ENCODE measurements at regions not wholly inside any gene's neighbourhood (a gene's known extent, or its start where the extent isn't known, plus 50 kb on each side); places are given as distances from the start of the nearest gene placed in this dataset.

DNA sequence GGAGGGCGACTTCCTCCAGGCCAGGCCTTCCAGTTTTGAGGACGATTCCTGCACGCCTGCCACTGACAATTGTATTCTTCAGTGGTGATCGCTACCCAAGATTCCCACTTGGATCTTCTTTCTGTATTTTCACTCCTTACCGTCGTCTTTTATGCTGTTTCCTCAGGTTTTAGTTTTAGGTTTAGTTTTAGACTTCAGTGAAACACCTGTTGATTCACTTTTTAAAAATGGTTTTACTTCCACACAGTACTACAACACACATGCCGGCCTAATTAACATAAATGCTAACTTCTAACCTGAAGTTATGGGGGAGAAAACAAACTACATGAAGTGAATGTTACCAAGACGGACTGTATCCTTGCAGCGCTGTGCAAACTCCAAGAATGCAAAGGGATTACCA, 530.6 kb upstream of the MGMT start:
- DNase-seq (ENCODE audit: low read depth), result no peak

DNA sequence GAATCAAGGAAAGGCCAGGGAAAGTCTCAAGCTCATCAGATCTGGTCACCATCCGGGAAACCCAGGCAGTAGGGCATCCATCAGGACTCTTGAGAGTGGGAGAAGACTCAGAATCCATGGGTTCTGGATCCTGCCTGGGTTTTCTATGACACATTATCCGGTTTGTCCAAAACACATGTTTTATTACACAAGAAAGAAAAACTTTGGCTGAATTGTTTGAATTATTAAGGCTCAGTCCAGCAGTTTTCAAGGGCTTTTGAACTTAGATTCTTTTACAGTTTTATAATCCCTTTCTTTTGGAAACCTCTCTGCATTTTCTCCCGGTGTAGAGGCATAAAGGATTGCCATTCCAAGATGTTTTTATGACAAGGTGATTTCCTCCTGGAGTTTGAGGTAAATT, 528.5 kb upstream of the MGMT start:
- DNase-seq (ENCODE audit: low read depth), result no peak

- DNase-seq (ENCODE audit: low read depth), result no peak
These were observed 527.0 kb upstream of the MGMT start for GRCh38 chr10:128940081-128940480.

DNA sequence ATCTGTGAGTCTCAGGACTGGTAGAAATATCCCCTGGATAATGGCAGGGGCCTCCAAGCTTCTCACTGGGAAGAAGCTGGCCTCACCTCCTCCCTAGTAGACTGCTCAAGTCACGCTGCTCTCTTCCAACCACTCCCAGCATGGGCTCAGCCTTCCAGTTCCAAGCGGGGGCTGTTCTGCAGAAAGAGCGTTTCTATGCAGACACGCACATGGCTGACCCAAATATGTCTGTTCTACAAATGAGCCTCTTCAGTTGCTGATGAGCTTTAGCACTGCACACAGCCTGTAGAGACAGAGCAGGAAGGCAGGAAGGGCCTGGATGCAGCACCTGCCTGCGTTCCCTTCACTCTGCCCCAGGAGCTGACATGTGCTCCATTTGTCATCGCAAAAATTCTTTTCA, 523.9 kb upstream of the MGMT start:
- DNase-seq (ENCODE audit: low read depth), result no peak

DNA sequence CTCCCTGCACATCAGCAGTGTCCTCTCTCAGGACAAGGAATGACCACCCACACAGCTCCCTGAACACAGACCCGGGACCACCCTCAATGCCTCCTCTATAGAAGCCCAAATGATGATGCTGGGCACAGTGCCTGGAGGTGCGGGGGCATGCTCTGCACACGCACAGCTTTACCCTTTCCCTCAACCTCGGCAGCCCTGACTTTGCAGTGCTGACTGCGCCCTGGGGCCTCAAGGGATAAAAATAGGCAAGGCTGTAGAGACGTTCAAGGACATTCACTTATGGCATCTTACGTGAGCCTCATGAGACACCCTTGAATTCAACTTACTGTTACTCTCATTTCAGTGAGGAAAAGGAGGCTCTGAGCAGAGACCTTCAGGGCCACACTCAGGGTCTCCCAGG, 521.6 kb upstream of the MGMT start:
- DNase-seq (ENCODE audit: low read depth), result no peak

DNA sequence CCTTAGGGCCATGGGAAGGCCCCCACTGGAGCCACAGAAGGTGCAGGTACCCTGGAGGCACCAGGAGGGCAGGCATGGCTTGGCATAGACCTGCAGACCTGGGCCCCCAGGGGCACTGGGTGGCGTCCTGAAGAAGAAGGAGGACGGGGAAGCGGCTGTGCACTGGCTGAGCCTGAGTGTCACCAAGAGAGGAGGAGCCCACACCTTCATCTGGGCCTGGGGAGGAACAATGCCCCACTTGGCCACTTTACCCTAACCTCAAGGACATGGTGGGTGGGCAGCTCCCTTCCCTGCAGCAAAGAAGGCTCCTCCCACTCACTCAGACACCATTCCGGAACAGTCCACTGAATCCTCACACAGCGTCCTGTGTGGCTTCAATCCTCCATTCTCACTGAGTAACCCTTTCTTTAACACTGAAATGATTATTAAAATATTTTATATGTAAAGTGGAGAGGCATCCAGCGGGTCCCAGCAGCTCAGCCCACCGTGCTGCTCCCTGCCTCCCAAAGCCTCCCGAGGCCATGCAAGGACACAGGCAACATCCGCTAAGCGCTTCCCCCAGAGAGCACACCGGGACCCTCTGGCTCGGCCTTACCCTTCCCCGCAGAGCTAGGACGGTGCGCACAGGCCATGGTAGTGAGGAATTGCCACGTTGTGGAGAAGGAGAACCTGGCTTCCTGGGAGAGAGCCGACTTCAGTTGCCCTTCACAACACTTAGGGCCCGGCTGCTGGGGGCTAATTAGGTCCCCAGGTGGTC, 516.7 kb upstream of the MGMT start:
- no peak for DNase-seq (ENCODE audit: low read depth)

DNA sequence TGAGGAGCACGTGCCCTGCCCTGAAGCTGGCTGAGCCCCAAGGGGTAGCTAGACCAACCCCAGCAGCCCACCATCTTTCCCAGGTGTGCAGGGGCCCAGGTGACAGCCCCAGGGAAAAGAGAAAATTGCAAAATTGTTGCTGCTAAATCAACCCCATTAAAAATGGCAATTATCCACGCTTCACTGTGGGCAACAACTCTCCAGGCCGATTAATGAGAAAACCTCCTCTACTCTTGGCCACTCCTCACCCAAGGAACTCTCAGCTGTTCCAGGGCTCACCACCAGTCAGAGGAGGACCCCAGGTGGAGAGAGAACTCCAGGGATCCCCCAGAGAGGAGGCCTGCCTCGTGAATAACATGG, 516.1 kb upstream of the MGMT start:
- no peak for DNase-seq (ENCODE audit: low read depth)

DNA sequence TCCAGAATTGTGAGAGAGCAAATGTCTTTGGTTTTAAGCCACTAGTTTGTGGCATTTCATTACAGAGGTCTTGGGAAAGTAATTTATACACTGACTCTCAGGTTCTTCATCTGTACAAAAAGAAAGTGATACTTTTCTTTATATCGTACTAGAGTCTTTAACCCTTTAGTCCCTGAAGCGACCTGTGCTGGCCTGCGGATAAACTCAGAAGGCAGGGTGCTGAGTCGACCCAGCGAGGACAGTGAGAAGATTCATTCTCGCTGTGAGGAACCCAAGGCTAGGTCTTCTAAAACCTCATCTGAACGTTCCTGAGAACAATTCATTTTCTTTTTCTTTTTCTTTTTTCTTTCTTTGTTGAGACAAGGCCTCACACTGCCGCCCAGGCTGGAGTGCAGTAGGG, 514.2 kb upstream of the MGMT start:
- DNase-seq (ENCODE audit: low read depth), result no peak

DNA sequence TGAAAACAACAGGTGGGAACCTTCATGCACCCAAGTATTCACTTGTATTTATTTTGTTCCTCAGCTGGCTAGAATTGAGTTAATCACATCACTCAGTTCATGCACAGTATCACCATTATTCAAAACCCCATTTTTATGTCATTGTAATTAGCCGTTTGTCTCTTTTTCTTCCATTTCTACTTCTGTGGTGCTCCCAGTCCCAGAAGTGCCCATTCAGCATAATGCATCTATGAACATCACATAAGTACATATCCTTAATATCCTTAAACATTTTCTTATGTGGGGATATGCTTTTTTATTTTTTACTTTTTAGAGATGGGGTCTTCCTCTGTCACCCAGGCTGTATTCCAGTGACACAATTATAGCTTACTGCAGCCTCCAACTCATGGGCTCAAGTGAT, 510.9 kb upstream of the MGMT start:
- no peak for DNase-seq (ENCODE audit: low read depth)

DNA sequence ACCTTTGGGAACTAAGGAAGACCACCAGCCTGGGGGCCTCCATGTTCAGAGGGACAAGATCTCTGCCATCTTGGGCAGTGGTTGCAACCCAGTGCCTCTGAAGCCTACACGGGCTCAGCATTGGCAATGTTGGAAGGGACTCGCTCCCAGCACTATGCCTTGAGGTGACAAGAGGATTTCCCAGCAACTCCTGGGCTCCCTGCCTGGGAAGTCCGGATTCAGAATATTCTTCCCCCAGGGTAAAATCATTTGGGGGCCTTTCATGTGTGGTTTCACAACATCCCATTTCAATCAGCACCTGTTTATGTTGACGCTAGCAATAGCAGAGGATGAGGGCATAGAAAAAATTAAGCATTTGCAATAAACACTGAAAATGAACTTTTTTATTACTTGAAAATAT, 509.8 kb upstream of the MGMT start:
- DNase-seq (ENCODE audit: low read depth), result no peak

GRCh38 chr10:128958834-128959690, 508.0 kb upstream of the MGMT start:
- DNase-seq (ENCODE audit: low read depth), result no peak

DNA sequence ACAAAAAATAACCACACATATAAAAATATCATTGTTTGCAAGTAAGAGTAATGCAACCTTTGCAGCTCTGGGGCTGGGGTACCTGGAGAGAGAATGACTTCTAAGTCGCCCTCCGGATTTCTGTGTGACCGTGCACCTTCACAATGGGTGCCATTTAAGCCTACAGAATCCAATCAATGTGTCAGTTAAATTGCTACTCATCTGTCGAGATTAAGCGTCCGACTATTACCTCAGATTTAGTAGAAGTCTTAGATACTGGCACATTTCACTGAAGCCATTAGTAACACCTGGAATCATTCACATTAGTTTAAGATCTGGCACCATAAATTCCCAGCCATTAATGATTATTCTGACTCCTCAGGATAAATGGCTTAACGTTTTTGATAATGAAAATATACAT, 507.3 kb upstream of the MGMT start:
- DNase-seq (ENCODE audit: low read depth), result no peak

DNA sequence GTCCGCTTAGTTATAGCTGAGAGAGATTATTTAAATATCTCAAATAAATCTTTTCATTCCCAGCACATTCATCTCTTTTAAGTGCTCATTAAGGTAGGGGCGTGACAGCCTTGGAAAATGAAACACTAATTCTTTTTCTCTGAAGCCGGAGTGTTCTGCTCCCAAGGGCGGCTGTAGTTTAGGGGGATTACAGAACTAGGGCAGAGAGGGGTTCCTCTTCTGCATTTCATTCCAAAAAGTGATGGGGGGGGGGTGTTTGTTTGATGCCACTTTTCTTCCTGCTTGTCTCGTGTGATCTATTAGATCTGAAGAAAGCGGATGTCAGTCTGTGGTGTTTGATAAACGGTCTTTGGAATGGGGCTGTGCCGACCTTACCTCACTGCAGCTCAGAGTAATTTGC, 506.5 kb upstream of the MGMT start:
- no peak for DNase-seq (ENCODE audit: low read depth)

DNA sequence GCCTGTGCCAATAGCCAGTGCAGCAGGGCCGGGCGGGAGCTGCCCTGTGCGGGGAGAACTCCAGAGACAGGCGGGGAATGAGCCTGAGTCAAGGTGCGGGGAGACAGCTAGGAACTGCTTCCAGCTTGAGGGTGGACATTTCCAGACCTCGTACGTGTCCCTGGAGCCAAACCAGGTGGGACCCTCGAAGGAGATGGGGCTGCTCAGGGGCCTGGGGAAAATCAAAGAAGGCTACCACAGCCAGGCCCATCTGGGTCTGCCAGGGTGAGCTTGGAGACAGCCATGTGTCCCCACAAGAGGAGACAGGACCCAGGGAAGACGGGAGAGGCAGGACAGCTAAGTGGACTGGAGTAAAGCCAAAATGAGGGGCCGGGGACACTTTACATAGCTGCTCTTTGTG, 504.9 kb upstream of the MGMT start:
- DNase-seq (ENCODE audit: low read depth), result no peak

DNA sequence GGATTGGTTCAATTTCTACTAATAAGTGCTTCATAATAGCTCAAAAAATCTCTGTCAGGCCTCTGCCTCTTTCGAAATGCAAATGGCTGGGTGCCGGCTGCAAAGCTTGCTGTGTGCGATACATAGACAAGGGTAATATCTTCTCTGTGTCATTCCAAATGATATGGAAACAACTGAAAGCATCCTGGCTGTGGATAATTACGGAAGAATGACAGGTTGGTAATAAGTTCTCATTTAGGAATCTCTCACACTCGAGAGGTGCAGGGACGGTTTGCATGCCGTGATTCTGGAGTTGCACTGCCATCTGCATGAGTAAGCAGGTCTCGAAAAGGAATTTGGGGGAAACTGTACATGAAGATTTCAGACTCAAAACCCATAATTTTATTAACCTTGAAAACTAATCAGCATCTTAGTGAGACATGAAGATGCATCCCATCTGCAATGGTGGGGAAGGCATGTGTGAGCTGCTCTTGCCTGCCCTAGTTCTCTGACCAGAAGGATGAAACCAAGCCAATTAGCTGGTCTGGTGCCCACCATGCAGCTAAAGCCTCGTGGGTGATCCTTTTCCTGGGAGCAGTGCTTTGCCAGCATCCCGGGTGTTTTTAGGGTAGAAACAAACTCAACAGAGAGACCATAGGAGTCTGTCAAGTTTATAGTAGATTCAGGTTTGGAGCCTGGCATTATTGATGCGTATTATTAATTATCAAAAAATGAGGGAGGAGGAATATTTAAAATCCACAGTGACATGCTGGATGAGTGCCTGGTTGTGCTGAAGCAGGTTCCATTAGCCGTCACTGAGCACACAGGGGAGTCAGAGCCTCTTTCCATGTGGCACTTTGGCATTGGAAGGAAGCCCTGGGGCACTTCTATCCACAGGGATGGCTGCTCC, 503.6 kb upstream of the MGMT start:
- DNase-seq (ENCODE audit: low read depth), result no peak

DNA sequence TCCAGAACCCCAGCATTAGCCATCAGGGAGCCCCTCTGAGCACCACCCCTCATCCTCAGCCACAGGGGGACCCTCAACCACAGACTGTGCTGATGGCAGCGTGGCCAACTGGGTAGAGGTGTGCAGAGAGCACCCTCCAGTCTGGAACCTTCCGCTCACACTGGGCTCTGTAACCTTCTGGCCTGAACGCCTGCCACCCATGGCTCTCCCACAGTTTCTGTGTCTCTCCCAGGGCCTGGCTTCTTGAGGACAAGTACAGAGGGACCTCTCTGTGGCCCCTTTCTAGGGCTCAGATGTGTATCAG, 503.0 kb upstream of the MGMT start:
- DNase-seq (ENCODE audit: low read depth), result no peak

GRCh38 chr10:128967980-128968756, 498.9 kb upstream of the MGMT start:
- DNase-seq (ENCODE audit: low read depth), result no peak

GRCh38 chr10:128969551-128969950, 497.5 kb upstream of the MGMT start:
- DNase-seq (ENCODE audit: low read depth), result no peak

- no peak for DNase-seq (ENCODE audit: low read depth)
These were observed 495.5 kb upstream of the MGMT start for GRCh38 chr10:128971374-128972035.

DNA sequence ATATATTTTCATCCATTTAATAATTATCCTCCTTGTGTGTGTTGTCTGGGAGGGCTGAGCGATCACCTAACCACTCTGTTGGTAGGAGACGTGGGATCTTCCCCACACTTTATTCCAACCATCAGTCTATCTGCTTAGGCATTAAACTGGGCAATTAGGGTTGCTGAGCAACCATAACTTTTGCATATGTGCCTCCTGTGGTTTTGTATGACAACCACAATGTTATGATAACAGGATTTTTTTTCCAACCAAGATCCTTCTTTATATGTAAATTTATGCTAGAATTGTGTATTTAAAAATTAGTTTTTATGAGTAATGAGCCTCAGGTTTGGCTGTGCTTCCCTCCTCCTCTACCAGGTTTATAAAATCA, 495.0 kb upstream of the MGMT start:
- no peak for DNase-seq (ENCODE audit: low read depth)

- DNase-seq (ENCODE audit: low read depth), result no peak
These were observed 493.8 kb upstream of the MGMT start for GRCh38 chr10:128973221-128973620.

DNA sequence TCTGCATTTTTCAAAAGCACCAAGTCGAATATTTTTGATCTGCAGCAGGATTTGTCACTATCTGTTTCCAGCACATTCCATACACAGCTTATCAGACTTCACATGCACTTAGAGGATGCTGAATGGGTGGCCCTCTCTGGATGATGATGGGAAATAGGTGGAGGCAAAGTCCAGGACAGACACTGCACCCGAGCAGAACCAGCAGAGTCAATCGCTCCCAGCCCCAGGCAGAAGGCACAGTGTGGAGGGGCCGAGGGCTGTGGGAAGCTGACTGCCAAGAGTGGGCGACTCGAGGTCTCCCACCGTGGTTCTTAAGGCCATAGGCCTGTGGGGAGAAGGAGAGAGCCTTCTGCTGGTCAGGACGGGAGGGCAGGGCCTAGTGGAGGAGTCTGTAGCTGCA, 490.2 kb upstream of the MGMT start:
- DNase-seq (ENCODE audit: low read depth), result no peak
